Type B pancreatic cell (in vitro differentiated cells): ENCODE measurements at regions not wholly inside any gene's neighbourhood (a gene's known extent, or its start where the extent isn't known, plus 50 kb on each side); places are given as distances from the start of the nearest gene placed in this dataset.

Source experiments
- DNase-seq: peaks from one replicate; pipeline ENCODE4 v3.0.0; 2021; ENCODE audit warnings: mixed read lengths; ENCODE audit not compliant: unreplicated experiment; ENCODE audit errors: extremely low spot score
- H3K27ac Mint-ChIP-seq: 2 replicates; pipeline ENCODE4 v1.8.0; 2021; ENCODE audit warnings: mild to moderate bottlenecking, mixed read lengths
- H3K27me3 Mint-ChIP-seq: 2 replicates; pipeline ENCODE4 v1.8.0; 2021; ENCODE audit warnings: mixed read lengths
- H3K36me3 Mint-ChIP-seq: 2 replicates; pipeline ENCODE4 v1.8.0; 2021; ENCODE audit warnings: mixed read lengths
- H3K4me1 Mint-ChIP-seq: one replicate; pipeline ENCODE4 v1.8.0; 2021; ENCODE audit warnings: mixed read lengths; ENCODE audit not compliant: unreplicated experiment
- H3K4me3 Mint-ChIP-seq: 2 replicates; pipeline ENCODE4 v1.8.0; 2021; ENCODE audit warnings: mild to moderate bottlenecking, mixed read lengths
- H3K9me3 Mint-ChIP-seq: 2 replicates; pipeline ENCODE4 v1.8.0; 2021; ENCODE audit warnings: mixed read lengths
- CTCF ChIP-seq: fragments of 200-600 bp; sonication (generic); conservative IDR thresholded peaks from 2 replicates; pipeline ENCODE4 v1.5.0; 2021; ENCODE audit warnings: antibody characterized with exemption, mild to moderate bottlenecking

- Mint-ChIP-seq H3K27me3 (no peaks in the 10 kb centered on the region), H3K36me3 (no peaks in the 10 kb centered on the region), H3K9me3 (no peaks in the 10 kb centered on the region), H3K4me3 (no peak overlapping the region), H3K27ac (no peak overlapping the region), H3K4me1 (no peaks in the 10 kb centered on the region)
- TF ChIP-seq CTCF: no peak
- DNase-seq: no peak
Observed at GRCh38 chr10:44723619-44724325, 187.4 kb upstream of the TMEM72 start.

- Mint-ChIP-seq H3K27ac (no peak overlapping the region), H3K36me3 (no peaks in the 10 kb centered on the region), H3K9me3 (no peaks in the 10 kb centered on the region), H3K4me3 (no peak overlapping the region), H3K4me1 (no peaks in the 10 kb centered on the region), H3K27me3 (no peaks in the 10 kb centered on the region)
- no peak for DNase-seq
- no peak for TF ChIP-seq CTCF
Observed at GRCh38 chr10:44724415-44725174, 186.5 kb upstream of the TMEM72 start.

GRCh38 chr10:44725404-44725803 is 185.7 kb upstream of the TMEM72 start:
- no peak for TF ChIP-seq CTCF
- H3K27ac Mint-ChIP-seq: no peak overlapping the region
- H3K4me3 Mint-ChIP-seq: no peak overlapping the region
- H3K27me3 Mint-ChIP-seq: no peaks in the 10 kb centered on the region
- H3K4me1 Mint-ChIP-seq: no peaks in the 10 kb centered on the region
- no peaks in the 10 kb centered on the region for H3K36me3 Mint-ChIP-seq
- no peak for DNase-seq
- no peaks in the 10 kb centered on the region for H3K9me3 Mint-ChIP-seq

GRCh38 chr10:44731283-44731682 is 179.9 kb upstream of the TMEM72 start:
- Mint-ChIP-seq H3K4me3 (no peak overlapping the region), H3K36me3 (no peaks in the 10 kb centered on the region), H3K4me1 (peaks cover 6% of the 10 kb centered on the region), H3K27ac (no peak overlapping the region), H3K27me3 (no peaks in the 10 kb centered on the region), H3K9me3 (no peaks in the 10 kb centered on the region)
- TF ChIP-seq CTCF: no peak
- no peak for DNase-seq

GRCh38 chr10:44733501-44734488 is 177.3 kb upstream of the TMEM72 start:
- Mint-ChIP-seq H3K9me3 (no peaks in the 10 kb centered on the region), H3K27me3 (no peaks in the 10 kb centered on the region), H3K27ac (no peak overlapping the region), H3K4me1 (peaks cover 6% of the 10 kb centered on the region), H3K36me3 (no peaks in the 10 kb centered on the region), H3K4me3 (no peak overlapping the region)
- peak; percentile 51 for TF ChIP-seq CTCF
- no peak for DNase-seq
